GM12864 (cell line): ENCODE measurements at regions not wholly inside any gene's neighbourhood (a gene's known extent, or its start where the extent isn't known, plus 50 kb on each side); places are given as distances from the start of the nearest gene placed in this dataset.

Experiments used
- DNase-seq: peaks from one replicate; pipeline ENCODE4 v3.0.0-alpha.2; 2011; ENCODE audit warnings: low read depth
- H3K4me3 ChIP-seq: 2 replicates; pipeline ENCODE4 v1.5.1; 2011; ENCODE audit warnings: mild to moderate bottlenecking, low read depth, low read length, control low read depth
- CTCF ChIP-seq: IDR thresholded peaks from 2 replicates; pipeline ENCODE4 v1.5.1; 2011; ENCODE audit warnings: low read depth, mild to moderate bottlenecking, moderate library complexity, low read length, control low read depth, inconsistent platforms; ENCODE audit errors: missing control alignments

DNA sequence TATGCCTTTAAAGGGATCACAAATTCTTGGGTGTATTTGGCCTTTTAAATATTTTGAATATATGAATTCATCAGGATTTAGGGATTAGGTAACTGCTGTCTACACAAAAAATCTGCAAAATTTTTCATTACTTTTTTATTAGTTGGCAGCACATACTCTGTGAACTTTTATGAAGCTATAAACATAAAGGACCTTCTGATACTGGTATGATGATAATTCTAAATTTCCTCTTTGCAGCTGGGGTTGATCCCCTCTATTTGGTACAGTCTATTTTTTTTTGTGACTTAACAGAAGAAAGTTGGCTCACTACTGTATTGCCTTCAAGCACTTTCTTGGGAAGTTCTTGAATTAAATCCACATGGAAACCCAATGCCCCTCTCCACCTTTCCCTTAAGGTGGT is 416.1 kb downstream of the LMO4 start:
- no peak for DNase-seq
- H3K4me3 ChIP-seq = no peak overlapping the region
- TF ChIP-seq CTCF = no peak

DNA sequence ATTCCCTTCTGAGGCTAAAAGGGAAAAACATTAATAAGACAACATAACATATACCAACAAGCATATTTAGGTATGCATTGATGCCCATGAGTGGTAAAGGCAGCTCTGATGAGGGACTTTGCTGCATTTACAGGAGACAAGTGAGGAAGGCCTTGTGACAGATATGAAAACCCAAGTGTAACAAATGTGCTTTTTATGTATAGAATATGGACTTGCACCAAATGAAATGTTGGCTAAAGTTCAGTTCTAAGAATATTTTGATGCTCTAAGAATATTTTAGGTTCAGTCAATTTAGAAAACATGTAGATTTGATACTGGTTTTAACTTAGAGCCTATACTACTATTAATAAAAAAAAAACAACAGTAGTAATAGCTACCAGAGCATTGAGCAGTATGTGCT is 424.7 kb downstream of the LMO4 start:
- DNase-seq = no peak
- no peak overlapping the region for H3K4me3 ChIP-seq
- no peak for TF ChIP-seq CTCF

GRCh38 chr1:87754139-87754538 is 425.5 kb downstream of the LMO4 start:
- H3K4me3 ChIP-seq = no peak overlapping the region
- TF ChIP-seq CTCF = no peak
- DNase-seq = no peak

DNA sequence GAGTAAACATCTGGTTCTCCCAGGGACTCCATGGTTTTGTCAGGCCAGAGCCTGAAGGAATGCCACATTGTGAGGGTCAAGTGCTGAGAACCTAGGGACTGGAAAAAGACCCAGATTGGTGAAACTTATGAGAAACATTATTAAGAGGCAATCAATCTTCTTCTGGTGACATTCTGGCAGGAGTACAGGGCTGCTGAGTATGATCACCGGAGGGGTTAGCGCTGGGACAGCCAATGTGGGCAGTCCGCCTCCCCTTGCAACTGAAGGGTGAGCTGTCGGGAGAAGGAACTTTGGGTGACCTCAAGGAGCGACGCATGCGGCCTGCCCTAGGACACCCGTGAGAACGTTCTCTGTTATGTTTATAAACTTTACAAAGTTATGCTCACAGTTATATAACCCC is 429.0 kb downstream of the LMO4 start:
- no peak for TF ChIP-seq CTCF
- DNase-seq = no peak
- no peak overlapping the region for H3K4me3 ChIP-seq

- no peak for DNase-seq
- no peak overlapping the region for H3K4me3 ChIP-seq
- no peak for TF ChIP-seq CTCF
Measured at GRCh38 chr1:87759421-87760087, 430.9 kb downstream of the LMO4 start.

- no peak overlapping the region for H3K4me3 ChIP-seq
- no peak for DNase-seq
- TF ChIP-seq CTCF = no peak
Measured at GRCh38 chr1:87760155-87760554, 431.5 kb downstream of the LMO4 start.

DNA sequence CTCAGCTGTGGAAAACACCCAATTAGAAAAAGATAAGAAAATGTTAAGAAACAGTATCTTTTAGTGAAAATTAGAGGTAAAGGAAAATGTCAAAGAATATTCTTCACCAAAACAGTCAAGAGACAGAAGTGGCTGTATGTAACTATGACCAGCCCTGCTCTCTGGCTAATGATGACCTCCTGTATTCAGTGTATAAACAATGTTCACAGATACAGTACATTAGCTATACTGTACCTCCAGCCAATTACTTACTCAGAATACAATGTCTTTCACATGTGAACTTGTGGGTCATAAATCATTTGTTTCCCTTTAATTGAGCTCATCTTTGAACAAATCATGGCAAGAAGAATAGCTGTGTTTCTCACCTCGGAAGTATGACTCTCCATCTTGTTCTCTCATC is 432.0 kb downstream of the LMO4 start:
- no peak for TF ChIP-seq CTCF
- no peak for DNase-seq
- no peak overlapping the region for H3K4me3 ChIP-seq
